ENCODE measurements at regions not wholly inside any gene's neighbourhood (a gene's known extent, or its start where the extent isn't known, plus 50 kb on each side); places are given as distances from the start of the nearest gene placed in this dataset.

GRCh38 chr3:56928379-56929068, 126.8 kb upstream of the ARHGEF3 start:
- Histone ChIP-seq H3K36me3 (ENCODE audit: control insufficient read depth, insufficient read depth, low read length) (no peaks in the 10 kb centered on the region), H3K4me1 (ENCODE audit: control insufficient read depth, insufficient read depth, low read length) (peaks cover 27% of the 10 kb centered on the region), H3K27ac (ENCODE audit: low read length) (no peak overlapping the region), H3K9me3 (ENCODE audit: control insufficient read depth, insufficient read depth, low read length) (no peaks in the 10 kb centered on the region), H3K27me3 (ENCODE audit: control insufficient read depth, insufficient read depth, low read length) (no peaks in the 10 kb centered on the region), H3K4me3 (ENCODE audit: low read length) (no peak overlapping the region)
- ATAC-seq: peak; percentile 32 to 58 (median 47)
- Mint-ChIP-seq H3K27ac (peak overlapping the region in 1 of 2 donors; percentile 22), H3K4me1 (peaks cover 27% of the 10 kb centered on the region in 2 donors), H3K9me3 (no peaks in the 10 kb centered on the region), H3K27me3 (ENCODE audit: low read depth in 2 of 2) (peaks cover 0 to 2% of the 10 kb centered on the region in 2 donors), H3K36me3 (no peaks in the 10 kb centered on the region), H3K4me3 (no peak overlapping the region)
- 49% methylated on average over 3 of the region's 3 CpGs for WGBS (ENCODE audit: insufficient coverage)
- no peak for TF ChIP-seq CTCF (IDR thresholded peaks at IDR 0.05)
- peak in 1 of 2 donors; percentile 74 for DNase-seq
- intact Hi-C loops (cut with micrococcal nuclease): no loop called here

- peaks cover 31% of the 10 kb centered on the region in 2 donors for H3K4me1 Mint-ChIP-seq
- H3K36me3 ChIP-seq (ENCODE audit: control insufficient read depth, insufficient read depth, low read length): no peaks in the 10 kb centered on the region
- TF ChIP-seq CTCF (IDR thresholded peaks at IDR 0.05): no peak
- peaks cover 31% of the 10 kb centered on the region for H3K4me1 ChIP-seq (ENCODE audit: control insufficient read depth, insufficient read depth, low read length)
- H3K4me3 ChIP-seq (ENCODE audit: low read length): no peak overlapping the region
- no peak for ATAC-seq
- no peaks in the 10 kb centered on the region for H3K9me3 Mint-ChIP-seq
- WGBS (ENCODE audit: insufficient coverage): 91% methylated on average over 2 of the region's 2 CpGs
- H3K36me3 Mint-ChIP-seq: no peaks in the 10 kb centered on the region
- no peak overlapping the region for H3K27ac ChIP-seq (ENCODE audit: low read length)
- H3K4me3 Mint-ChIP-seq: no peak overlapping the region
- peak in 1 of 2 donors; percentile 29 for DNase-seq
- H3K9me3 ChIP-seq (ENCODE audit: control insufficient read depth, insufficient read depth, low read length): no peaks in the 10 kb centered on the region
- no peaks in the 10 kb centered on the region for H3K27me3 ChIP-seq (ENCODE audit: control insufficient read depth, insufficient read depth, low read length)
- H3K27ac Mint-ChIP-seq: no peak overlapping the region
- H3K27me3 Mint-ChIP-seq (ENCODE audit: low read depth in 2 of 2): peaks cover 0 to 2% of the 10 kb centered on the region in 2 donors
- intact Hi-C loops (cut with micrococcal nuclease): no loop called here
These were observed 126.1 kb upstream of the ARHGEF3 start for GRCh38 chr3:56927855-56928254.

GRCh38 chr3:56926947-56927282, 125.2 kb upstream of the ARHGEF3 start:
- peaks cover 35% of the 10 kb centered on the region for H3K4me1 ChIP-seq (ENCODE audit: control insufficient read depth, insufficient read depth, low read length)

More at GRCh38 chr3:56926947-56927282, 125.2 kb upstream of the ARHGEF3 start:
- Mint-ChIP-seq H3K27me3 (ENCODE audit: low read depth in 2 of 2) (peaks cover 0 to 2% of the 10 kb centered on the region in 2 donors), H3K4me3 (no peak overlapping the region), H3K9me3 (no peaks in the 10 kb centered on the region), H3K27ac (peak overlapping the region in 1 of 2 donors; percentile 89), H3K36me3 (no peaks in the 10 kb centered on the region), H3K4me1 (peaks cover 34 to 37% of the 10 kb centered on the region in 2 donors)
- no peaks in the 10 kb centered on the region for H3K36me3 ChIP-seq (ENCODE audit: control insufficient read depth, insufficient read depth, low read length)
- H3K27me3 ChIP-seq (ENCODE audit: control insufficient read depth, insufficient read depth, low read length): no peaks in the 10 kb centered on the region
- no peak overlapping the region for H3K4me3 ChIP-seq (ENCODE audit: low read length)
- TF ChIP-seq CTCF (IDR thresholded peaks at IDR 0.05): no peak
- no peaks in the 10 kb centered on the region for H3K9me3 ChIP-seq (ENCODE audit: control insufficient read depth, insufficient read depth, low read length)
- ATAC-seq (no peak), DNase-seq (no peak)
- intact Hi-C loops (cut with micrococcal nuclease): no loop called here
- WGBS (ENCODE audit: insufficient coverage): 97% methylated on average over 2 of the region's 2 CpGs
- H3K27ac ChIP-seq (ENCODE audit: low read length): no peak overlapping the region

All from natural killer cell (primary cell).